Activated B cell treated with CpG ODN at 0.5 μM for 24 hours (primary cell): ENCODE measurements at regions not wholly inside any gene's neighbourhood (a gene's known extent, or its start where the extent isn't known, plus 50 kb on each side); places are given as distances from the start of the nearest gene placed in this dataset.
"Not testable (repeated sequence)": the region's sequence is repeated elsewhere in the genome, so short reads cannot be mapped to it uniquely, and the experiment has no call there.

Source experiments
- ATAC-seq: fragments of 200-7000 bp; cut with Tn5 transposase; one replicate; pipeline ENCODE4 v1.10.0; 2021; ENCODE audit warnings: low read depth, mild to moderate bottlenecking, moderate library complexity
- CTCF ChIA-PET: fragments of 350-600 bp; sonication (Branson Sonifier 250); formaldehyde crosslinking; loops from one replicate; lab custom pipeline; 2021; ENCODE audit warnings: antibody characterized with exemption; lab: Charles Lee
- POLR2A ChIA-PET: fragments of 350-600 bp; sonication (Branson Sonifier 250); formaldehyde crosslinking; loops from one replicate; lab custom pipeline; 2021; ENCODE audit warnings: antibody characterized with exemption; lab: Charles Lee
- DNase-seq: peaks from one replicate; pipeline ENCODE4 v3.0.0; 2022
- H3K27ac Mint-ChIP-seq: one replicate; pipeline ENCODE4 v1.8.0; 2020; ENCODE audit warnings: mixed read lengths
- H3K27me3 Mint-ChIP-seq: one replicate; pipeline ENCODE4 v1.8.0; 2021; ENCODE audit warnings: mixed read lengths
- H3K36me3 Mint-ChIP-seq: one replicate; pipeline ENCODE4 v1.8.0; 2021; ENCODE audit warnings: low read depth, mixed read lengths
- H3K4me1 Mint-ChIP-seq: one replicate; pipeline ENCODE4 v1.8.0; 2021; ENCODE audit warnings: mixed read lengths
- H3K4me3 Mint-ChIP-seq: one replicate; pipeline ENCODE4 v1.8.0; 2020; ENCODE audit warnings: mild to moderate bottlenecking, mixed read lengths
- H3K9me3 Mint-ChIP-seq: one replicate; pipeline ENCODE4 v1.8.0; 2020; ENCODE audit warnings: mixed read lengths
- CTCF ChIP-seq: fragments of 200-600 bp; IDR thresholded peaks from one replicate; pipeline ENCODE4 v1.8.0; 2022; ENCODE audit warnings: antibody characterized with exemption, mild to moderate bottlenecking
- intact Hi-C: fragments of 100-400 bp; cut with micrococcal nuclease; formaldehyde crosslinking; loops from one replicate; pipeline ENCODE4 v1.15.1; 2024

GRCh38 chr7:68875857-68876256 lies 722.4 kb upstream of the AUTS2 start:
- ChIA-PET CTCF (no interaction called here), POLR2A (no interaction called here)
- no peaks in the 10 kb centered on the region for H3K36me3 Mint-ChIP-seq
- intact Hi-C loops: no loop called here
- no peak for TF ChIP-seq CTCF
- H3K27me3 Mint-ChIP-seq: no peaks in the 10 kb centered on the region
- no peaks in the 10 kb centered on the region for H3K4me1 Mint-ChIP-seq
- no peak overlapping the region for H3K27ac Mint-ChIP-seq
- DNase-seq (no peak), ATAC-seq (no peak)
- H3K4me3 Mint-ChIP-seq: no peak overlapping the region
- no peaks in the 10 kb centered on the region for H3K9me3 Mint-ChIP-seq

GRCh38 chr7:68887116-68887515 lies 711.2 kb upstream of the AUTS2 start:
- CTCF ChIA-PET, H3K4me3 Mint-ChIP-seq, H3K27me3 Mint-ChIP-seq, H3K4me1 Mint-ChIP-seq, H3K9me3 Mint-ChIP-seq, intact Hi-C loops, ATAC-seq, POLR2A ChIA-PET, DNase-seq, H3K36me3 Mint-ChIP-seq, H3K27ac Mint-ChIP-seq: not testable (repeated sequence)

- no peak overlapping the region for H3K27ac Mint-ChIP-seq
- no peak overlapping the region for H3K4me3 Mint-ChIP-seq
- no peak for DNase-seq
- no peaks in the 10 kb centered on the region for H3K4me1 Mint-ChIP-seq
- no peaks in the 10 kb centered on the region for H3K36me3 Mint-ChIP-seq
- H3K9me3 Mint-ChIP-seq: peaks cover 3% of the 10 kb centered on the region
- POLR2A ChIA-PET: no interaction called here
- intact Hi-C loops: no loop called here
- no peak for TF ChIP-seq CTCF
- CTCF ChIA-PET: no interaction called here
- H3K27me3 Mint-ChIP-seq: no peaks in the 10 kb centered on the region
- no peak for ATAC-seq
Measured at GRCh38 chr7:68888971-68889385, 709.3 kb upstream of the AUTS2 start.

GRCh38 chr7:68892236-68892635 lies 706.0 kb upstream of the AUTS2 start:
- Mint-ChIP-seq H3K4me3 (no peak overlapping the region), H3K9me3 (peaks cover 2% of the 10 kb centered on the region), H3K4me1 (no peaks in the 10 kb centered on the region), H3K27me3 (no peaks in the 10 kb centered on the region), H3K27ac (no peak overlapping the region), H3K36me3 (no peaks in the 10 kb centered on the region)
- ChIA-PET POLR2A (no interaction called here), CTCF (no interaction called here)
- intact Hi-C loops: no loop called here
- DNase-seq (no peak), ATAC-seq (no peak)
- no peak for TF ChIP-seq CTCF

- intact Hi-C loops: no loop called here
- no peaks in the 10 kb centered on the region for H3K36me3 Mint-ChIP-seq
- H3K27me3 Mint-ChIP-seq: no peaks in the 10 kb centered on the region
- no peaks in the 10 kb centered on the region for H3K4me1 Mint-ChIP-seq
- DNase-seq (no peak), ATAC-seq (no peak)
- TF ChIP-seq CTCF: no peak
- ChIA-PET CTCF (no interaction called here), POLR2A (no interaction called here)
- H3K27ac Mint-ChIP-seq: no peak overlapping the region
- H3K4me3 Mint-ChIP-seq: no peak overlapping the region
- H3K9me3 Mint-ChIP-seq: peaks cover 2% of the 10 kb centered on the region
Measured at GRCh38 chr7:68893411-68893810, 704.9 kb upstream of the AUTS2 start.

GRCh38 chr7:68899156-68899555 lies 699.1 kb upstream of the AUTS2 start:
- H3K9me3 Mint-ChIP-seq, H3K4me3 Mint-ChIP-seq, intact Hi-C loops, H3K4me1 Mint-ChIP-seq, DNase-seq, H3K36me3 Mint-ChIP-seq, ATAC-seq, H3K27ac Mint-ChIP-seq, CTCF ChIA-PET, H3K27me3 Mint-ChIP-seq, POLR2A ChIA-PET: not testable (repeated sequence)
